Esophagus muscularis mucosa (tissue), 4 donors: ENCODE measurements at regions not wholly inside any gene's neighbourhood (a gene's known extent, or its start where the extent isn't known, plus 50 kb on each side); places are given as distances from the start of the nearest gene placed in this dataset.

Source experiments
- DNase-seq: peaks from one replicate; pipeline ENCODE4 v3.0.0-alpha.2; 2017; ENCODE audit errors: extremely low spot score
- H3K27ac ChIP-seq, 4 donors: fragments of 200-600 bp; sonication (generic); replicated peaks in 1 of 4; 1 replicate in 3 of 4; 2 replicates in 1 of 4; pipeline ENCODE4 v1.5.1; 2016 to 2019; ENCODE audit warnings: mild to moderate bottlenecking in 1 of 4
- H3K27me3 ChIP-seq, 4 donors: fragments of 200-600 bp; sonication (generic); one replicate each; pipeline versions ENCODE4 v1.5.1 to v1.6.0; 2016 to 2019
- H3K36me3 ChIP-seq, 4 donors: fragments of 200-600 bp; sonication (generic); one replicate each; pipeline ENCODE4 v1.5.1; 2016 to 2019
- H3K4me1 ChIP-seq, 4 donors: fragments of 200-600 bp; sonication (generic); one replicate each; pipeline ENCODE4 v1.5.1; 2016 to 2019
- H3K4me3 ChIP-seq, 4 donors: fragments of 200-600 bp; sonication (generic); 1 replicate in 2 of 4; 2 replicates in 2 of 4; pipeline ENCODE4 v1.5.1; 2016 to 2019; ENCODE audit warnings: mild to moderate bottlenecking in 4 of 4, moderate library complexity in 1 of 4
- H3K9me3 ChIP-seq, 4 donors: fragments of 200-600 bp; sonication (generic); 1 replicate in 3 of 4; 2 replicates in 1 of 4; pipeline ENCODE4 v1.5.1; 2016 to 2019
- EP300 ChIP-seq: sonication (generic); formaldehyde crosslinking; IDR thresholded peaks from one replicate; pipeline ENCODE4 v1.6.1; 2017; ENCODE audit warnings: antibody characterized with exemption
- POLR2A ChIP-seq: fragments of 450-650 bp; IDR thresholded peaks from one replicate; pipeline ENCODE4 v1.6.1; 2017; ENCODE audit warnings: antibody characterized with exemption, moderate library complexity, mild to moderate bottlenecking, low read depth
- POLR2AphosphoS5 ChIP-seq, 2 donors: sonication (generic); formaldehyde crosslinking; IDR thresholded peaks; one replicate each; pipeline ENCODE4 v1.6.1; 2017; ENCODE audit warnings: antibody characterized with exemption in 2 of 2
- WGBS: methylation state at CpG from one replicate; pipeline ENCODE4 v1.1.5; 2018; 5-methylcytosine and 5-hydroxymethylcytosine counted together
- intact Hi-C: fragments of 100-400 bp; cut with DNase I; formaldehyde crosslinking; loops from one replicate; pipeline ENCODE4 v1.15.1; 2023
- TF ChIP-seq, protein P1 (sequence below), 3 experiments: fragments of 200-600 bp in 2 of 3; fragments of 450-650 bp in 1 of 3; sonication (generic) in 2 of 3; IDR thresholded peaks; one replicate each; pipeline ENCODE4 v1.5.1; 2017 to 2019; ENCODE audit warnings: antibody characterized with exemption in 3 of 3, mild to moderate bottlenecking in 2 of 3, moderate library complexity in 1 of 3

DNA sequence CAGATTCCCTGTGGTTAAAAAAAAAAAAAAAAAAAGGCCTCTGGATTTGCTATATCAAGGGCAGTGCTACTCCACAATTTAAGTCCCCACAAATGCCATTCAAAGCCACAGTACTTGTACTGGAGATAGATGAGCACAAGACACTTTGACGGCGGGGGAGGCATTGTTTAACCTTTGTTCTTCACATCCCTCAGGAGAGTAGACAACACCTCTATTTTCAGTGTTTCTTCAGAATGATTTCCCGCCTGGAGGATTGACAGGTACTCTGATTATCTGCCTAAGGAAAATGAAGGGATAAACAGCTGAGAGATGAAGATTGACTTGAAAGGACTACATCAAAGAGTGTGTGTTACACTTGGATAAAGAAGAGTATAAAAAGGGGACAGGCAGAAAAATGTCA, 58.7 kb downstream of the OTOL1 start:
- TF ChIP-seq POLR2AphosphoS5 (IDR thresholded peaks at IDR 0.05) (no peak), EP300 (no peak)
- TF ChIP-seq, protein P1, sequence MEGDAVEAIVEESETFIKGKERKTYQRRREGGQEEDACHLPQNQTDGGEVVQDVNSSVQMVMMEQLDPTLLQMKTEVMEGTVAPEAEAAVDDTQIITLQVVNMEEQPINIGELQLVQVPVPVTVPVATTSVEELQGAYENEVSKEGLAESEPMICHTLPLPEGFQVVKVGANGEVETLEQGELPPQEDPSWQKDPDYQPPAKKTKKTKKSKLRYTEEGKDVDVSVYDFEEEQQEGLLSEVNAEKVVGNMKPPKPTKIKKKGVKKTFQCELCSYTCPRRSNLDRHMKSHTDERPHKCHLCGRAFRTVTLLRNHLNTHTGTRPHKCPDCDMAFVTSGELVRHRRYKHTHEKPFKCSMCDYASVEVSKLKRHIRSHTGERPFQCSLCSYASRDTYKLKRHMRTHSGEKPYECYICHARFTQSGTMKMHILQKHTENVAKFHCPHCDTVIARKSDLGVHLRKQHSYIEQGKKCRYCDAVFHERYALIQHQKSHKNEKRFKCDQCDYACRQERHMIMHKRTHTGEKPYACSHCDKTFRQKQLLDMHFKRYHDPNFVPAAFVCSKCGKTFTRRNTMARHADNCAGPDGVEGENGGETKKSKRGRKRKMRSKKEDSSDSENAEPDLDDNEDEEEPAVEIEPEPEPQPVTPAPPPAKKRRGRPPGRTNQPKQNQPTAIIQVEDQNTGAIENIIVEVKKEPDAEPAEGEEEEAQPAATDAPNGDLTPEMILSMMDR (IDR thresholded peaks at IDR 0.05), result no peak
- no peak for DNase-seq
- Histone ChIP-seq H3K4me3 (no peak overlapping the region), H3K27me3 (no peaks in the 10 kb centered on the region), H3K4me1 (peaks cover 0 to 5% (median 0%) of the 10 kb centered on the region in 4 donors), H3K9me3 (no peaks in the 10 kb centered on the region), H3K27ac (no peak overlapping the region), H3K36me3 (no peaks in the 10 kb centered on the region)
- intact Hi-C loops, result no loop called here
- 90% methylated on average over 3 of the region's 3 CpGs for WGBS

DNA sequence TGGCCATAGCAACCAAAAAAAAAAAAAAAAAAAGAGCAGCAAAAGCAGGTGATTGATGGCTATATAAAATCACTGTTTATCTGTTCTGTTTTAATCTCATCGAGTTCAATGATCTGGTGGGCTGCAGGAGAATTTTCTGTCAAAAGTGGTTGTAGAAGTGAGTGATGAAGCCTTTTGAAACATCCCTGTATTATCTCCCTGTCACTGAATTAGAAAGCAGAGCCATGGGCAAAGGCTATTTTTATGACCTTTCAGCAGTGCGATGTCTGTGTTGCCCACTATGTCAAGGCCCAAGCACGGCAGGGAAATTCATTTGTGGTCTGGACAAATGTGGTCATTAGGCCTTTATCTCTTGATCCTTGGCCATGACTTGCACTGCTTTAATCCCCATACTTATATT, 59.9 kb downstream of the OTOL1 start:
- 66% methylated on average over 3 of the region's 3 CpGs for WGBS
- intact Hi-C loops, result no loop called here
- DNase-seq, result no peak
- no peaks in the 10 kb centered on the region for H3K27me3 ChIP-seq
- H3K36me3 ChIP-seq, result no peaks in the 10 kb centered on the region
- H3K4me3 ChIP-seq, result no peak overlapping the region
- peaks cover 0 to 8% (median 0%) of the 10 kb centered on the region in 4 donors for H3K4me1 ChIP-seq
- TF ChIP-seq POLR2AphosphoS5 (IDR thresholded peaks at IDR 0.05), result no peak
- TF ChIP-seq EP300, result no peak
- TF ChIP-seq, protein P1 (IDR thresholded peaks at IDR 0.05), result no peak
- no peak for TF ChIP-seq POLR2A
- H3K27ac ChIP-seq, result no peak overlapping the region
- H3K9me3 ChIP-seq, result no peaks in the 10 kb centered on the region

DNA sequence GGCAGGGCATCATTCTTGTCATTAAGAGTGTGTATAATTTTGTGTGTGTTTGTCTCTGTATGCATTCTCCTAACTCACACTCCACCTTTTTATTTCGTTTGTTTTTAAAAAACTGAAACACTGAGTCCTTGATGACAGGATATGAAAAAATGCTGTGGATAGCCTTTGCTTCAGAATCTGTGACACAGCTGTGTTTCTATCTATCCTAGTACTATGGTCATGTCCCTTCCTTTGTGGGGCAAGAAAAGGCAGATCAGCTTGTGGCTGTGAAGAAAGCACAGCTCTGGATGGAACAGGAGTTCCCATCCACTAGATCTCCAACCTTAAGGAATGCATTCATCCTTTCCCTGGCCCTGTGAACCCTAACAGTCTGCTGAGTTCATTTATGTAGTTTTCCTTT, 60.3 kb downstream of the OTOL1 start:
- no peak overlapping the region for H3K4me3 ChIP-seq
- no peak for TF ChIP-seq EP300
- no peak for TF ChIP-seq POLR2AphosphoS5 (IDR thresholded peaks at IDR 0.05)
- TF ChIP-seq, protein P1 (IDR thresholded peaks at IDR 0.05), result no peak
- no peak for TF ChIP-seq POLR2A
- no peaks in the 10 kb centered on the region for H3K9me3 ChIP-seq
- DNase-seq, result no peak
- H3K27me3 ChIP-seq, result no peaks in the 10 kb centered on the region
- no peaks in the 10 kb centered on the region for H3K36me3 ChIP-seq
- 50% methylated on average over 1 of the region's 1 CpG for WGBS
- H3K4me1 ChIP-seq, result peaks cover 0 to 8% (median 0%) of the 10 kb centered on the region in 4 donors
- no peak overlapping the region for H3K27ac ChIP-seq
- intact Hi-C loops, result no loop called here

DNA sequence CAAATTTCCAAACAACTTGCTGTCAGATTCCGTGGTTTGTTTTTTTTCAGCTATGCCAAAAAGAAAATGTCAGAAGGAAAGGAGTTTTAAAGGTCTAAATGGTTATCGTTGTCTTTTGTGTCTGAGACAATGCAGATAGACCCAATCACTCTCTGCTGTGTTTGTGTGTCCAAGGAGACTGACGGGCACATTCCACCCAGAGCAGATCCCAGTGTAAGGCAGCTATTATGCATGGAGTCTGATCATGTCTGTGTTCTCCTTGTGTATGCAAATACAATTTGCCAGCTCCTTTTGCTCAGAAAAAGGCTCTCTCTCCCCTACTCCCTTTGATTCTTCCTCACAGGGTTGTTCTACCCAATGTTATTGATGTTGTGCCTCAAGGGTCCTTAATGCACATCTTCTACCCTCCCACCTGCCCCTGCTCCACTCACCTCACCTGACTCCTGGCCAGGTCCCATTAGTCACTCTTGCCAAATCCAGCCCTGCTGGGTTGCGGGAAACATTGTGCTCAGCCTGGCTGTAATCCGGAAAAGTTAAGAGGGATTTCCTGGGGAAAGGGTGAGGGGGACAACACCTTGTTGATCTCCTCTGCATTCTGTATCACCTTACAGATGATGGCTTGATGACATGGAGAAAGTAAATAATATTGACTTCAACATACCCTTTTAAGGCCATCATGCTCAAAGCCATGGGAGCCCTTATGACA, 61.0 kb downstream of the OTOL1 start:
- Histone ChIP-seq H3K4me1 (peaks cover 0 to 8% (median 0%) of the 10 kb centered on the region in 4 donors), H3K27ac (no peak overlapping the region), H3K27me3 (no peaks in the 10 kb centered on the region), H3K36me3 (no peaks in the 10 kb centered on the region), H3K9me3 (no peaks in the 10 kb centered on the region), H3K4me3 (no peak overlapping the region)
- TF ChIP-seq EP300 (no peak), POLR2A (no peak), POLR2AphosphoS5 (IDR thresholded peaks at IDR 0.05) (no peak)
- TF ChIP-seq, protein P1 (IDR thresholded peaks at IDR 0.05), result no peak
- intact Hi-C loops, result no loop called here
- 67% methylated on average over 5 of the region's 5 CpGs for WGBS
- DNase-seq, result no peak

DNA sequence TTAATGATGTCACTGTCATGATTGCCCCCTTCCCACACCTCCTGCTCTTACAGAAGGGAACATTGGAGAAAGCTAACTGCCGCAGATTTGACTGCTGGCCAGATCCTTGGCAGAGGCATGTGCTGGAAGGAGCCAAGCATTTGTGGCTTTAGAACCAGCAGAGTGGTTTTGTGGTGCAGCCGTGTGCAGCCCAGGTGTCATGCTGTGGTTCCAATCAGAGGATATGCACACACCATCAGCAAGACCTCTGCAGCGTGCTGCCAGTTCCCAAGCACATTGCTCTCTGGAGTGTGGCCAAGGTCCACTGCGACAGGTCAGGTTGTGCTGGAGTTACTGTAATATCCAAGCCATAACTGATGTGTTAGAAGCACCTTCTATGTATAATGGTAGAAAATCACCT, 61.6 kb downstream of the OTOL1 start:
- no peak overlapping the region for H3K27ac ChIP-seq
- WGBS, result 57% methylated on average over 4 of the region's 4 CpGs

More for the DNA sequence above, 61.6 kb downstream of the OTOL1 start:
- H3K36me3 ChIP-seq, result no peaks in the 10 kb centered on the region
- H3K4me3 ChIP-seq, result no peak overlapping the region
- peaks cover 0 to 8% (median 0%) of the 10 kb centered on the region in 4 donors for H3K4me1 ChIP-seq
- DNase-seq, result no peak
- no peaks in the 10 kb centered on the region for H3K27me3 ChIP-seq
- intact Hi-C loops, result no loop called here
- TF ChIP-seq, protein P1 (IDR thresholded peaks at IDR 0.05), result no peak
- TF ChIP-seq EP300, result no peak
- TF ChIP-seq POLR2A, result no peak
- TF ChIP-seq POLR2AphosphoS5 (IDR thresholded peaks at IDR 0.05), result no peak
- no peaks in the 10 kb centered on the region for H3K9me3 ChIP-seq
